NT2/D1 (cell line): ENCODE measurements at regions not wholly inside any gene's neighbourhood (a gene's known extent, or its start where the extent isn't known, plus 50 kb on each side); places are given as distances from the start of the nearest gene placed in this dataset.

ENCODE experiments used
- SUZ12 ChIP-seq: IDR thresholded peaks from 2 replicates; pipeline ENCODE4 v1.6.1; 2011; ENCODE audit not compliant: insufficient read length, insufficient read depth; ENCODE audit errors: extremely low read depth
- YY1 ChIP-seq: IDR thresholded peaks from 2 replicates; pipeline ENCODE4 v1.6.1; 2011; ENCODE audit not compliant: insufficient read length, insufficient read depth
- ZNF274 ChIP-seq: IDR thresholded peaks from 2 replicates; pipeline ENCODE4 v1.6.1; 2011; ENCODE audit warnings: mild to moderate bottlenecking, low read depth, low read length

GRCh38 chr3:73820431-73820830 lies 195.7 kb upstream of the PDZRN3 start:
- TF ChIP-seq YY1 (no peak), ZNF274 (no peak), SUZ12 (no peak)
